Endothelial cell of umbilical vein (primary cell): ENCODE measurements at regions not wholly inside any gene's neighbourhood (a gene's known extent, or its start where the extent isn't known, plus 50 kb on each side); places are given as distances from the start of the nearest gene placed in this dataset.
A peak's percentile ranks its signal among the peaks of the same experiment; 100 is the strongest.

Experiments used
- BruUV-seq: library from RNA; stranded (reverse); fragments of 400-500 nt; replicated peaks from 2 replicates; lab custom pipeline; 2021; lab: Mats Ljungman, UMichigan
- CTCF ChIA-PET: fragments of 300-600, 350-600 bp; sonication (Branson Sonifier 250); formaldehyde crosslinking; loops from one replicate; lab custom pipeline; 2021; ENCODE audit warnings: antibody characterized with exemption, inconsistent platforms; lab: Charles Lee
- POLR2A ChIA-PET: fragments of 300-600, 350-600 bp; sonication (Branson Sonifier 250); formaldehyde crosslinking; loops from one replicate; lab custom pipeline; 2021; ENCODE audit warnings: antibody characterized with exemption, inconsistent platforms; lab: Charles Lee
- DNase-seq: peaks from one replicate; pipeline ENCODE4 v3.0.0-alpha.2; 2011; ENCODE audit warnings: low read depth, low spot score
- FAIRE-seq: peaks from 2 replicates; lab custom pipeline; 2011; peaks lifted over from hg19 to GRCh38; lab: Jason Lieb, UNC
- H2AFZ ChIP-seq: 2 replicates; pipeline ENCODE4 v1.6.0; 2012; ENCODE audit warnings: low read depth, low read length, control low read depth, inconsistent platforms
- H3K27ac ChIP-seq: 2 replicates; pipeline ENCODE4 v1.5.1; 2011; ENCODE audit warnings: low read depth, mild to moderate bottlenecking, control low read depth, low read length, moderate library complexity; ENCODE audit not compliant: insufficient read depth
- H3K27me3 ChIP-seq, 2 experiments: 2 replicates each; pipeline versions ENCODE4 v1.6.0 to v1.6.1; 2011; ENCODE audit warnings: low read length in 2 of 2, mixed read lengths in 1 of 2; ENCODE audit not compliant: control insufficient read depth in 2 of 2, insufficient read depth in 2 of 2
- H3K36me3 ChIP-seq, 2 experiments: 2 replicates in 1 of 2; 3 replicates in 1 of 2; pipeline ENCODE4 v1.5.1; 2011; ENCODE audit warnings: low read length in 2 of 2, mild to moderate bottlenecking in 1 of 2, moderate library complexity in 1 of 2; ENCODE audit not compliant: control insufficient read depth in 2 of 2, insufficient read depth in 2 of 2; ENCODE audit errors: extremely low read depth in 1 of 2
- H3K4me1 ChIP-seq: 3 replicates; pipeline ENCODE4 v1.5.1; 2011; ENCODE audit warnings: mild to moderate bottlenecking, low read length; ENCODE audit not compliant: control insufficient read depth, insufficient read depth; ENCODE audit errors: extremely low read depth
- H3K4me2 ChIP-seq: 2 replicates; pipeline ENCODE4 v1.6.1; 2011; ENCODE audit warnings: low read length, control low read depth, mixed read lengths; ENCODE audit not compliant: insufficient read depth
- H3K4me3 ChIP-seq, 3 experiments: fragments of 200-600 bp in 1 of 3; sonication (generic), shearing (Covaris generic) in 1 of 3; replicated peaks in 1 of 3; 2 replicates each; pipeline ENCODE4 v1.5.1; 2011 to 2016; ENCODE audit warnings: control low read depth in 3 of 3, low read length in 3 of 3, mild to moderate bottlenecking in 2 of 3, inconsistent platforms in 1 of 3, low read depth in 1 of 3, moderate library complexity in 1 of 3; ENCODE audit not compliant: insufficient read depth in 1 of 3
- H3K79me2 ChIP-seq: 2 replicates; pipeline ENCODE4 v1.6.0; 2012; ENCODE audit warnings: low read length, inconsistent platforms; ENCODE audit not compliant: control insufficient read depth, insufficient read depth
- H3K9ac ChIP-seq: replicated peaks from 2 replicates; pipeline ENCODE3; 2011; ENCODE audit warnings: low read length, control low read depth; ENCODE audit not compliant: insufficient read depth; ENCODE audit errors: extremely low read depth
- H3K9me1 ChIP-seq: replicated peaks from 3 replicates; pipeline ENCODE4 v1.6.0; 2011; ENCODE audit warnings: mild to moderate bottlenecking, low read length; ENCODE audit not compliant: control insufficient read depth, insufficient read depth; ENCODE audit errors: extremely low read depth
- H3K9me3 ChIP-seq: replicated peaks from 2 replicates; pipeline ENCODE4 v1.5.1; 2012; ENCODE audit warnings: low read length, inconsistent platforms; ENCODE audit not compliant: control insufficient read depth, insufficient read depth
- H4K20me1 ChIP-seq: replicated peaks from 2 replicates; pipeline ENCODE3; 2011; ENCODE audit warnings: mild to moderate bottlenecking, low read length; ENCODE audit not compliant: control insufficient read depth, insufficient read depth; ENCODE audit errors: extremely low read depth
- CTCF ChIP-seq, 2 donors: IDR thresholded peaks; 1 replicate in 1 of 2; 2 replicates in 1 of 2; pipeline ENCODE4 v1.5.1; 2011; ENCODE audit warnings: low read length in 2 of 2, mild to moderate bottlenecking in 2 of 2, moderate library complexity in 2 of 2, control low read depth in 1 of 2, inconsistent platforms in 1 of 2, low read depth in 1 of 2; ENCODE audit not compliant: insufficient read depth in 1 of 2; ENCODE audit errors: extremely low read depth in 1 of 2
- EZH2 ChIP-seq: IDR thresholded peaks from 2 replicates; pipeline ENCODE4 v1.6.1; 2012; ENCODE audit warnings: borderline replicate concordance, low read depth, mild to moderate bottlenecking, moderate library complexity, low read length, inconsistent platforms; ENCODE audit not compliant: severe bottlenecking
- FOS ChIP-seq: IDR thresholded peaks from 2 replicates; pipeline ENCODE4 v1.6.1; 2011; ENCODE audit warnings: mild to moderate bottlenecking, low read length, moderate library complexity, borderline replicate concordance; ENCODE audit not compliant: insufficient read depth
- GATA2 ChIP-seq: IDR thresholded peaks from 2 replicates; pipeline ENCODE4 v1.7.0; 2011; ENCODE audit warnings: low read depth, mild to moderate bottlenecking, moderate library complexity, mixed read lengths, low read length; ENCODE audit not compliant: insufficient read length, insufficient read depth
- JUN ChIP-seq: IDR thresholded peaks from 2 replicates; pipeline ENCODE4 v1.6.1; 2011; ENCODE audit warnings: borderline replicate concordance, low read depth; ENCODE audit not compliant: insufficient read length, insufficient read depth
- MAX ChIP-seq: IDR thresholded peaks from 2 replicates; pipeline ENCODE4 v1.6.1; 2011; ENCODE audit not compliant: insufficient read depth, insufficient read length
- MYC ChIP-seq: IDR thresholded peaks from one replicate; pipeline ENCODE4 v1.6.1; 2011; ENCODE audit warnings: mild to moderate bottlenecking, low read depth, low read length
- POLR2A ChIP-seq: IDR thresholded peaks from 2 replicates; pipeline ENCODE4 v1.6.1; 2012; ENCODE audit warnings: low read depth, mild to moderate bottlenecking, control low read depth, low read length
- POLR2AphosphoS5 ChIP-seq: IDR thresholded peaks from 2 replicates; pipeline ENCODE4 v1.6.1; 2012; ENCODE audit warnings: low read depth, mild to moderate bottlenecking, control low read depth, low read length, moderate library complexity; ENCODE audit not compliant: insufficient read depth
- dilution Hi-C: fragments of 300-500 bp; cut with MboI; formaldehyde crosslinking; loops from one replicate; pipeline ENCODE4 v1.15.0; 2019; ENCODE audit warnings: low sequenced_read_pairs; ENCODE audit not compliant: extremely low pct_ligation_motif_present
- intact Hi-C: fragments of 100-400 bp; cut with micrococcal nuclease; formaldehyde crosslinking; loops from one replicate; pipeline ENCODE4 v1.10.0; 2022

- Histone ChIP-seq H3K27me3 (no peaks in the 10 kb centered on the region), H3K79me2 (peaks cover 100% of the 10 kb centered on the region), H3K9me1 (no peaks in the 10 kb centered on the region), H2AFZ (no peak overlapping the region), H3K36me3 (peaks cover 12 to 55% of the 10 kb centered on the region in 2 experiments), H3K4me2 (peak overlapping the region; percentile 68), H3K4me1 (peaks cover 64% of the 10 kb centered on the region), H3K4me3 (no peak overlapping the region), H3K9ac (peak overlapping the region; percentile 61), H3K27ac (peak overlapping the region; percentile 85), H3K9me3 (no peaks in the 10 kb centered on the region), H4K20me1 (no peaks in the 10 kb centered on the region)
- no TSS peak for BruUV-seq
- TF ChIP-seq GATA2, result no peak
- no peak for TF ChIP-seq EZH2
- TF ChIP-seq MYC, result no peak
- TF ChIP-seq POLR2AphosphoS5, result peak; percentile 66
- no peak for TF ChIP-seq JUN
- no peak for TF ChIP-seq FOS
- peak; percentile 43 for TF ChIP-seq POLR2A
- TF ChIP-seq MAX, result peak; percentile 26
- no peak for TF ChIP-seq CTCF (IDR thresholded peaks at IDR 0.05; ENCODE audit: extremely low read depth in 1 of 2, insufficient read depth in 1 of 2, low read depth in 1 of 2, low read length in 2 of 2)
- DNase-seq (peak; percentile 79), FAIRE-seq (peak; percentile 92)
- dilution Hi-C loops (no loop called here), intact Hi-C loops (loop anchor here (1.0 kb wide), 3 partner anchors 14 to 91 kb away; no protein-coding TSS in a partner anchor)
- ChIA-PET POLR2A (interaction anchor here (0.6 to 2.2 kb wide), 5 partner anchors 15 to 179 kb away, joined by 3 to 7 read pairs (median 4); partner anchors contain the start of gene TTC38), CTCF (interaction anchor here (0.6 to 3.3 kb wide), 11 partner anchors 12 to 92 kb away, joined by 3 to 61 read pairs (median 7); no protein-coding TSS in a partner anchor)
Measured at GRCh38 chr22:46088541-46089311, 61.6 kb upstream of the PPARA start.
